HG03342 (cell line): ENCODE measurements at regions not wholly inside any gene's neighbourhood (a gene's known extent, or its start where the extent isn't known, plus 50 kb on each side); places are given as distances from the start of the nearest gene placed in this dataset.

ENCODE experiments used
- ATAC-seq: cut with Tn5 transposase; IDR thresholded peaks from one replicate; pipeline ENCODE4 v1.9.1; 2021; ENCODE audit warnings: mild to moderate bottlenecking, moderate library complexity; ENCODE audit not compliant: unreplicated experiment

DNA sequence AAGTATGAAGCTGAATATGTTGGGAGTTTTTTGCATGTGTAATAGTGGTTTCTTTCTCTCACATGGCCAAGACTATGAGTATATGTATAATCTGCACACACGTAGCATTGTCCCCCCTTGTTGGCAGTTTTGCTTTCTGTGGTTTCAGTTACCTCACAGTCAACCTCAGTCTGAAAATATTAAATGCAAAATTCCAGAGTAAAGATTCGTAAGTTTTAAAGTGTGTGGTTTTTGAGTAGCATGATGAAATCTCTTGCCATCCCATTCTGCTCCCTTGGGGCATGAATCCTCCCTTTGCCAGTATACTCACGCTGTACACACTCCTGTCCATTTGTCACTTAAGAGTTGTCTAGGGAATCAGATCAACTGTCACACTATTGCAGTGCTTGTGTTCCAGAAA is 742.0 kb upstream of the CCDC54 start:
- no peak for ATAC-seq

DNA sequence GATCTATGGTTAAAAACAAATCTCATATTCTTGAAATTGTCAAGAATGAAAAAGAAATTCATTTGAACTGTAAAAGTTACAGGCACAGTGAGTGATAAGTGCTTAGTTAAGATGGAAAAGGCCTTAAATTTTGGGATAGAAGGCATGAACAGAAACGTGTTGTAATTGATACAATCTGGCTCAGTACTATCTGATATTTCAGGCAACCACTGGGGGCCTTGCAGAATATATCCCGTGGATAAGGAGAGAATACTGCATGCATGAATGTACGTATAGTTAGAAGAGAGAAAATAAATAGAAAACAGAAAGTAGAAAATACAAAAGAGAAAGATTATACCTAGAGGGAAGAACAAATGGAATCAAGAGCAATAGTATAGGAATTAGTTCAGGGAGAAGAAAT is 741.4 kb upstream of the CCDC54 start:
- no peak for ATAC-seq

DNA sequence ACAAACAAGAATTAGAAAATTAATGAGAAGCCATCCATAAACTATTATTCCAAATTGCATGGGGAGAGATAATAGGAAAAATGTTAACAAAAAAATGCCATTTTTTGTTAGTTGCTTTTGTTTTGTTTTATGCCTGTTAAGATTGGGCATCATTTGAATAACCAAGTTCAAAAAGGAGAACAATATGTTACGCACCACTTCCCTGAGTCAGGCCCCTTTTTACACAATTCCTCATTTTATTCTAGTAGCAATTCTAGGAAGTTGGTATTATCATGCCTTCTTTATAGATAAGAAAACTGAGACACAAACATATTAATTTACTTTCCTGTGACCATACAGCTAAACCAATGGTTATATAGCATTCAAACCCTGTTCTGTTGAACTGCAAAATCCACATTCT is 736.9 kb upstream of the CCDC54 start:
- no peak for ATAC-seq

DNA sequence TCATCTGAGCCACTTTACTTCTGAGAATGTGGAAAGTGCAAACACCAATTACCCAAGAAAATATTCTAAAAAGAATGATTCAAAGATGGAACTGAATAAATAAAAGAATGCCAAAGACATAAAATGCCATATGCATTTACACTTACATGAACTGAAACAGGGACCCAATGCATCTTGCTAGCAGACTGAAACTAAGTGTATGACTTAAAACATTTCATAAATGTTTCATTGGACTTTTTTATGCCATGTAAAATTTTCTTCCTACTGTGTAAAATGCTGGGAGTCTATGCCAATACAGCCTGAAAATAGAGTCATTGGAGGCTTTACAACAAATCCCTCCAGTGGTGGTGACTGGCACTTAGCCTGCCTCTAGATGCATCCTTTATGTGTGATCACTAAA is 735.1 kb upstream of the CCDC54 start:
- ATAC-seq = no peak

DNA sequence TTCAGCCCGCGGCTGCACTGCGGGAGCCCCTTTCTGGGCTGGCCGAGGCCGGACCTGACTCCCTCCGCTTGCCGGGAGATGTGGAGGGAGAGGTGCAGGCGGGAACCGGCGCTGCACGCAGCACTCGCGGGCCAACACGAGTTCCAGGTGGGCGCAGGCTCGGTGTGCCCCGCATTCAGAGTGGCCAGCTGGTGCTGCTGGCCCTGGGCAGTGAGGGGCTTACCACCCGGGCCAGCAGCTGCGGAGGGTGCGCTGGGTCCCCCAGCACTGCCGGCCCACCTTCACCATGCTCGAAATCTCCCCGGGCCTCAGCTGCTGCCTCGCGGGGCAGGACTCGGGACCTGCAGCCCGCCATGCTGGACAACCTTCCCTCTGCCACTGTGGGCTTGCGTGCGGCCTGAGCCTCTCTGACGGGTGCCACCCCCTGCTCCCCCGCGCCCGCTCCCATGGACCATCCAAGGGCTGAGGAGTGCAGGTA is 733.5 kb upstream of the CCDC54 start:
- ATAC-seq = no peak

DNA sequence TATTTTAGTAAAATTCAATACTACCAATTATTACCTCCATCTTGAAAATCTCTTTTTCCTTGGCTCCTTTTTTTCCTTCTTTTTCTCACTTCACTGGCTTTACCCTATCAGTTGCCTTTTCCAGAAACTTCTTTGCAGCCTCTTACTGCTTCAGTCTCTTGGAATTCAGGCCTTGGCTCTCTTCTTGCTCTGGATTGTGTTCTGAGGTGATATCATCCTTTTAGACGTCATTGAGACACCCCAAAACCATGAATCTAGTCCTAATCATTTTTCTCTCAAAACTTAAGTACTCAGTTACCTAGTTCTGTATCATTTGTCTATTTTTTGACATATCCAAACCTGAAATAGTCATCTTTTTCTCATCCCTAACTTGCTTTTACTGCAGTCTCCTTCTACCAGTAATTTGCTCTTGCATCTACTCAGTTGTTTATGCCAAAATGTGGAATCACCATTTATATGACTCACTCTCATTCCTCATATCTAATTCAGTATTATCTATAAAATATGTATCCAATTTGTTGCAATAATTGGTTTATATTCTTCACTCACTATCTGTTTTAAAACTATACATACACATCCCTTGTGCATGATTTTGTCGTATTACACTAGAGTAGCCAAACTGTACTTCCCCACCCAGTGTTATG is 703.2 kb upstream of the CCDC54 start:
- ATAC-seq = no peak

DNA sequence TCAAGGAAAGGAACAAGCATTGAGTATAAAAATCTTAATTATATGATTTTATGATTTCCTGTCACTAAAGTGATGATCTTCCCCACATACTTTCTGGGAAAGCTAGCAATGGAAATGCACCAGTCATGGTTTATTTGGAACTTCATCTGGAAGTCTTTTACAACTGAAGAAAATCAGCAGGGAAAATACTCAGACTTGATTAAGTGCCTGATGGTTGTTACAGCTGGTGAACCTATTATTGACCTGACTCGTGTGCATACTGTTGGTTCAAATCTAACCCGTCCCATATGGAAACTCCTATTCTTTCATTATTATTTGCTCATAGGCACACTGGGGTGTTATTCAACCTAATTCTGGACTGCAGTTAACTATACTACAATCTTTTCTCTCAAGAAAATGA is 701.8 kb upstream of the CCDC54 start:
- no peak for ATAC-seq

DNA sequence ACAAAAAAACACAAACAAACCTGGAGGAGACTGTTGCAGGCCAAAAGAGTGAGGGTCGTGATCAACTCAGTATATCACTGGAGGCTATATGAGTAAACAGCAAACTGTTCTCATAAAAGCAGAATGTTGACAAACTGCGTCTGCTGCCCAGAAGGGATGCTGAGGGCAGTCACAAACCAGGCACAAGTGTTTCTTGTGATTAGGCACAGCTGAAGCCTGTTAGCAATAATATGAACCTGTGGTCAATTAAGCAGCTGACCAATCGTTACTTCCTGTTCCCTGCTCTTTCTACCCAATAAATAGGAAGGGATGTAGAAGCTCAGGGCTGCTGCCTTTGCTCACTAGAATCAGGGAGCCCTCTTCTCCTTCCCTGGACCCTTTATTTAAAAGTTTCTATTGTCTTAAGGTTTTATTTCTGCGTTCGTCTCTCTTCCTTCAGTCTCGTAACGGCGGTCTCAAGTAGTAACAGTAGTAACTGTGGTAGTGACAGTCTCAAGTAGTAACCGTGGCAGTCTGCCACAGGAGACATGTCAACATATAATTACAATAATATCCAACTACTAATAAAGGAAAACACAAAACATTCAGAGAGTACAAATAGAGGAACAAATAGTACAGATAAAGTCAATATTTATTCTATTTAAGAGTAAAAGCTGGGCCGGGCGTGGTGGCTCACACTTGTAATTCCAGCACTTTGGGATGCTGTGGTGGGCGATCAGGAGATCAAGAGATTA is 698.4 kb upstream of the CCDC54 start:
- ATAC-seq = no peak

DNA sequence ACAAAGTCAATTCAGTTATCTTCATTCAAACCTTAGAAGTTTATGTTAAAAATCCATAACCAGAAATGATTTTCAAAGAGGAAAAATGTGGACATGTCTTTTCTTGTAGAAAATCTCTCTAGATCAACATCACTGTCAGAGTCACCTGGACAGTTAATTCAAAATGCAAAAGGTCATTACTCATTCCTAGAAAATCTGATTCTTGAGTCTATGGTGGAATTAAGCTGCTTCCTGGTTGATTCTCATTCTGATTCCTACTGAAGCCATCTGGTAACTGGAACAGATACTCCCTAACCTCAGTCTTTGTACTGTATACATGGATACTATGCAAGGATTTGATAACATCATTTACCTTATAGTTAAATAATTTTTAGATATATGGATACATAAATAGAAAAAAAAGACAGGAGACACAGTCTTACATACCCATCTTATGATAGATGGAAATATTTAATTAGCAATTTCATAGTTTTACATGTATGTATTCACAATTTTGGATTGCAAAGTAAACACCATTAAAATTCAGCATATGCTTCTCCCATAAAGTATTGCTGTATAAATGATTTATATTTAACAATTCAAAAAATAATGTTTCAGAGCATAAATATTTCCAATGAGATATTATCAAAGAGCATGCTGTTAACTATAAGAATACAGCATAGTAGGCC is 693.2 kb upstream of the CCDC54 start:
- ATAC-seq = no peak

DNA sequence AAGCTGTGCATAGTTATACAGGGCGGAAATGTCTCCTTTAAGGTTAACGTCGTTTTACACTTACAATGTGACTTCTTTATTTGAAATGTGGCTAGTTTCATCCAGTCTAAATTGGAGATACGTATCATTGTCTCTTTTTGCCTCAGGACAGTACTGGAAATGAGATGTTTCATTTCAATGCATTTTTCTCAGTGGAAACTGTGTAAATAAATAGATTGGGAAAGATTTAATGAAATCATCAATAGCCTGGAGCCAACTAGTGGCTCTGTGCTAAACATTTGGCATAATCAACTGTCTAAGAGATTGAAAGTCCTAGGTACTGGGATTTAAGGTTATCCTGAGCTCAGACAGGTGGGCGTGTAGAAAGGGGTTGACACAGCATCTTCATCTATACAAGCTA is 691.5 kb upstream of the CCDC54 start:
- no peak for ATAC-seq

DNA sequence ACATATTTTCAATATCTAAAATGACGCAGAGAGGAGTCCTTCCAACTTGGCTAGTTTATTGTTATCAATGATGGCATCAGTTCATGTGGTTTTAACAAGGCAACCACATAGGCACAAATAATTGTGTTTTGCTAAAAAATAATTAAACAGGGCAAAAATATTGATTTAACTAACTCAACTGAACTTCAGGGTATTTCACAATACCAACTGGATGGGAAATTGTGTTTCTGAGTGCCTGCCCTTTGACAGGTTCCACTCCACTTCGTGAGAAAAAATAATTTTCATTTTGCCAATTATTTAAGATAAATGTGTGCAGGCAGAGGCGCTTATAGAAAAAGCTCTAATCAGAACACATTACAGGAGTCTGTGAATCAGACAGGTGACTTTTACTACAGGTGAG is 689.3 kb upstream of the CCDC54 start:
- ATAC-seq = no peak

DNA sequence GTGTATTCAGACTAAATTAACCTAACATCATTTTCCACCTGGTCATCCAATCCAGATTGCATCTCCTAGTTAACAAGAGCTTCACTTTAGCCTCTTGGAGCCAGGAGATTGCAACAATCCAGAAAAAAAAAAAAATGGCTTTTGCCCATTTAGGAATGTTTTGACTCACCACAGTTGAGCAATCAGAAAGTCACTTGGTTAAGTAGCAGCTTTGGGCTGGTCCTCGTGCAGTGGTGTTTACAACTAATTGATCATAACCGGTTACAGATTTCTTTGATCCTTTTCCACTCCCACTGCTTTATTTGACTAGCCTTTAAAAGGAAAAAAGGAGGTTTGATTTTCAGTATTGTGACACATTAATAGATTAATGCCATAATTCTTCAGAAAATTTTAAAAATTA is 688.8 kb upstream of the CCDC54 start:
- no peak for ATAC-seq

DNA sequence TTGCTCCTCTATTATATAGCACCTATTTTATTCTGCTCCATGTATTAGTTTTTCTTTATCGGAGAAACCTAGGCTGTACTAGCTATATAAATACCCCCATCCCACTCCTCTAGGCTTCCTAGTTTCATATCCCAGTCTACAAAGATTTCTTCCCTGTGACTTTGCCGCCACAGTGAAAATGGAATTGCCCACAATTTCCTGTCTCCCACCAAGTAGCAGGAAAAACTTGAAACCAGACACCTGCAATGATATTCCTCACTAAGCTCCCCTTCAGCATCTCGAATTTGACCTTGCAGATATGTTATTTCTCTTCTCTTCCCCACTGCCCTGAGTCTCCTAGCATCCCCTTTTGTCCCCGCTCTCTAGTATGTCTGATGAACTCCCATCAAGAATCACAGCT is 685.8 kb upstream of the CCDC54 start:
- ATAC-seq = no peak

DNA sequence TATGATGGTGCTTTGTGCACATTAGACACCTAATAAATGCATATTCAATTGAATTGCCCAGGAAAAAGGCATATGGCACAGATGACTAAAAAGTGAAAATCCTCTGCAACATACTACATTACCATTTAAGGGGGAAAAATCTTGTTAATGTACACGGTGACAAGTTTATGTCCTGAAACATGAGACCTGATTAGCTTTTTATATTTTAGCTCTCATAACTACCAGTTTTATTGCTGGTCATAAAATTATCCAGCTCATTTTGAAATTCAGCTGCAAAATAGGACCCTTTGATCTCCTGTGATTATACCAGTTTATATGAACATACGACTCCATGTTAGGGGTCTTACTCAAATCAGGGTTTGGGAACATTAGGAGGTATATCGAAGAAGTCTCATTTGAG is 684.6 kb upstream of the CCDC54 start:
- ATAC-seq = no peak

DNA sequence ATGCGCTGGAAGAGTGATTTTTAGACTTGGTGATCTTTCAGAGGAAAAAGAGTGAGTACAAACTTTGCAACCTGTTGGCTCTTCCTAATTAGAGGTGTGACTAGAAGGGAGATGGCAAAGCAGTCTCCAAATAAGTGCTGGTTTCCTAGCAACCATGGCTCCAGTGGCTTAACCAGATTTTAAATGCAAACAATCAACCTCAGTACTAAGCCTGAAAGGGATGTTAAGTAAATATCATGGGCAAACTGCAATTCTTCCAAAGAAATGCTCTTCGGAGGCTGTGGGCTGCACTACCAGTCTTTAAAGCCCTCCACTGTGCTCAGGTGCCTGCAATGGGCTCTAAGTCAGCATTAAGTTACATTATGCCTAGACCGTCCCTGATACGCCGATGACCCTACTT is 678.1 kb upstream of the CCDC54 start:
- ATAC-seq = no peak

DNA sequence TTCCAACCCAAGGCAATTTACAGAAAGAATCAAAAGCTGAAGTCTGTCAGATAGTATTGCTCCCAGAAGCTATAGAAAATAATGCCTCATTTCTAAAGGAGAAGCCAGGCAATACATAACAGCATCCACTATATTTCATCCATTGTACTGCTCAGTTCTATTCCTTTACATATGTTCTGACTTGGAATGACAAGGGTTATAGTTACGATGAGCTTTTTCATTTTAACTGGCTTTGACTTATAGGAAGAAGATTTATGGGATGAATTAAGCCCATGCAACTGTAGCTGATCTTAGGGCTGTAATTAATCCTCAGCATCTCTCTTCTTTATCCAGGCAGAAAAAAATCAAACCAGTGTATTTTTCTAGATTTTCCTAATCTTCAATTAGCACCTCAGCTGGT is 676.3 kb upstream of the CCDC54 start:
- no peak for ATAC-seq

DNA sequence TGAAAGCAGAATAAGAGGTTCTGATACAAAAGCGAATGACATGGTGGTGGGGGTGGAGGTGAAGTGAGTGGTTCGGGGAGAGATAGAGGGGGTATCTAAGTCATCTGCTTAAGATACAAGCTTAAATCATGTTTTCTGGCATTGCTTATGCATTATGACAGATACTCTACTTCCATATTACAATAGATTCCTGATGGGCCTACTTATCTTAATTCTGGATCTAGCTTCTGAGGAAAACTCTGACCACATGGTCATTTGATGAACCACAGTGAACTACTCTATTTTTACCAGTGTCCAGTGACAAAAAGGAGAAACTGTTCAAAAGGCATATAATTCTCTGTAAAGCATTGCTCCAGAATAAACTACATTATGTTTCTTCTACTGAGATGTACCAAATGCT is 673.7 kb upstream of the CCDC54 start:
- no peak for ATAC-seq

DNA sequence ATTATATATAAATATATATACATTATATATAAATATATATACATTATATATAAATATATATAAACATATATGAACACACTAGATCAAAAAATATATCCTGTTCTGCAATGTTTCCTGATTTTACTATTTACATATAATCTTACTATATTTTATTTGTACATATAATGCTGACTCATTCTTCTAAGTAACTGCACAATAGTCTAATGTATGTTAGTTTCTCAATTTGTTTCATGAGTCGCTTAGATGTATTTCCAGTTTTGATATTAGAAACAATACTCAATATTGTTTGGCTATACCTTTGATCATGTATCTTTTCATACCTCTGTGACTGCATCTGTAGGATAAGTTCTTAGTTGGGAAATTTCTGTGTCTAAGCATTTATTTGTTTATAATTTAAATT is 669.9 kb upstream of the CCDC54 start:
- ATAC-seq = no peak

DNA sequence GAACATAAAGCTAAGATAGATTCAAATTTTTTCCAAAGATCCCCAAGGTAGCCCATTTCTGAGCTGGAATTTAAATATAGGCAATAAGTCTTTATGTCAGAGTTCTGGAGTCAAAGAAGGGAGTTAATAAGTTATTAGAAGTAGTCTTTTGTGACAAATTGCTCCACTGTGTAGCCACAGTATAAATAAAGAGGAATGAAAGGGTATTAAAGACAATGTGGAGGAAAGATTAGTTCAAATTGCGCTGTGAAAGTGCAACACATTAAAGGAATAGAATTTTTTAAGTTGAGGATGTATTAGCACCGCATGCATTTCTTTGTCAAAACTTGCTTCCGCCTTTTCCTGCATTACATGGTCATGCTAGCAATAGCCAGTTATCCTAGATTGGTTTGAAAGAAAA is 666.6 kb upstream of the CCDC54 start:
- no peak for ATAC-seq

DNA sequence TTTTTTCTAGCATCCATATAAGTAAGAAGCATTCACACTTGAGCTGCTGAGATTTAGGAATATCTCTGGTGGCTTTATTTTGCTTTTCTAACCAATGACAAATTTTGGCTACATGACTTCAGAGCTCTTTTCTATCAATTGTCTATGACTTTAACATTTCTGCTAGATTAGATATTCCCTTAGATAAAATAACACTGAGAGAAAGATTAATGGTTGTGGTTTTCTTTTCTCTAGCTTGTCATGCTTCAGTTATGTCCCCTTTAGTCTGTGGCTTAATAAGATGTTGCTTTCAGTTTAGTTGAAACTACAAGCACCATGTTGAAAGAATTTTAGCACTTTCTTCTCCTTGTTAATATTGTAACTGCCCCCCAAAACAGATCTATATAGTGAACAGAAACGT is 665.6 kb upstream of the CCDC54 start:
- ATAC-seq = no peak

DNA sequence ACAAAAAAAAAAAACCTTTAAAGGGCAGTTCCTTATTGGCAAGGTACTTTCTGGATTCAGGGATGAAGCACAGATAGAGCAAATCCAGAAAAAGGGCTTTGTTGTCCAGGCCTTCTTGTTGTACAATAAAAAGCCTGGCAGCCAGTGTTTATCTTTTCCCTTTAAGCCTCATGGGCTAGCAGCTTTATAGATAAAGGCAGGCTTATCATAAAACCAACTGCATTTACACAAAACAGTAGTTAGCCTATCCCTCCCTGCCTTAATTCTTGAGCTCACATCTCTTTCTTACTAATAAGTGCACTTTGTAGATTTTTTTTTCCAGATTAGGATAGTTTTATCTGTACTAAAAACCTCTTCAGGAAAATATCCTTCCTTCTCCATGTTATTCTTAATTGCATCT is 662.8 kb upstream of the CCDC54 start:
- no peak for ATAC-seq

DNA sequence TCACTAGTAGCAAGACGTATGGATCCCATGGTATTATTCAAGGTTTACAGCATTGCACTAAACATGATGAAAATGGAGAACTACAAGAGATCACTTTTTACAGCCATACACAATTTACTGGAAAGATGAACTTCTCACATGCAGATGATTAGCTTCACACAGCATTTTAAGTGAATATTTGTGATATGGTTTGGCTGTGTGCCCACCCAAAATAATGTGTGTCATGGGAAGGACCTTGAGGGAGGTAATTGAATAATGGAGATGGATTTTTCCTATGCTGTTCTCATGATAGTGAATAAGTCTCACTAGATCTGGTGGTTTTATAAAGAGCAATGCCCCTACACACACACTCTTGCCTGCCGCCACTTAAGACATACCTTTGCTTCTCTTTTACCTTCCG is 662.0 kb upstream of the CCDC54 start:
- no peak for ATAC-seq
